ENCODE measurements at regions not wholly inside any gene's neighbourhood (a gene's known extent, or its start where the extent isn't known, plus 50 kb on each side); places are given as distances from the start of the nearest gene placed in this dataset.
A peak's percentile ranks its signal among the peaks of the same experiment; 100 is the strongest.

DNA sequence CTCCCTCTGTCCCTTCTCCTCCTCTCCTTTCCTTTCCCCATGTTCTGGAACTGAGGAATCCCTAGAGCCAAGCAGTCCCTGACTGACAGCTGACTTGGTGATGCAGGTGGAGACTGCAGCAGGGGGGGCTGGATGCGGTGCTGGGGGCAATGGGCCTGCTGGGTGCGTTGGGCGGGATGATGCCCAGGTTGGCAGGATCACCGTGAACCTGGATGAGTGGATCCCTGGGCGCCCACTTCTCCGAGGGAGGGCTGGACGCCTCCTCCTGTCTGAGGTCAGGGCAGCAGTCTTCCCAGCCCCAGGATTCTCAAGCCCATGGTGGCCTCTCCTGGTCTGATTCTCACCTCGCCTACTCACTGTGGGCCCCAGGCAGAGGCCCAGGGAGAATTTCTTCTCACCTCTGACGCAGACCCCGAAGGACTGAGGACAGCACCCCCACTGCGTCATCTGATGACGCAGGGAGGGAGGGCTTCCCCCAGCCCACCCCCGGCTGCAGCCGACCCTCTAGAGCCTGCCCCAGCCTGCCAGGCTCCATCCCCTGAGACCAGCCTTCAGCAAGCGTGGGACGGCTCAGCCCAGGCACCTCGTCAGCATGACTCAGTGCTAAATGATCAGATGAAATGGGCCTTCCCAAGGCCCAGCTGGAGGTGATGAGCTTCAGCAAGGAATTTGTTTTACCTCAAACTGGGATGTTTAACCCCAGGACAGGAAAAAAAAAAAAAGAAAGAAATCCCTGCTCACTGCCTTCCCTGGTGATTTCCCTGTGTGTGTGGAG lies 188.0 kb upstream of the TNRC6C start:
- 93% methylated on average over 16 of the region's 17 CpGs for WGBS (ENCODE audit: insufficient coverage)
- CTCF ChIA-PET, result interaction anchor here (1.0 to 5.4 kb wide), 6 partner anchors 14 to 249 kb away, joined by 3 to 40 read pairs (median 4); no protein-coding TSS in a partner anchor
- Histone ChIP-seq H3K36me3 (ENCODE audit: control insufficient read depth in 4 of 4, insufficient read depth in 4 of 4, low read length in 3 of 4) (no peaks in the 10 kb centered on the region), H3K27me3 (replicated peaks in 2 of 5; ENCODE audit: control insufficient read depth in 4 of 5, insufficient read depth in 5 of 5, low read length in 4 of 5) (peaks cover 0 to 7% (median 0%) of the 10 kb centered on the region in 5 experiments), H3K9me3 (ENCODE audit: control extremely low read depth in 1 of 5, control insufficient read depth in 4 of 5, insufficient read depth in 2 of 5, low read depth in 1 of 5, low read length in 4 of 5) (no peaks in the 10 kb centered on the region), H3K4me1 (ENCODE audit: control extremely low read depth in 1 of 4, control insufficient read depth in 4 of 4, insufficient read depth in 4 of 4, low read length in 3 of 4) (peaks cover 0 to 3% (median 0%) of the 10 kb centered on the region in 4 experiments), H3K27ac (ENCODE audit: insufficient read depth in 1 of 2, low read depth in 1 of 2, low read length in 2 of 2, poor library complexity in 1 of 2, severe bottlenecking in 2 of 2) (no peak overlapping the region), H3K4me3 (ENCODE audit: control insufficient read depth in 1 of 7, extremely low read depth in 1 of 7, insufficient read depth in 4 of 7, low read depth in 2 of 7, low read length in 6 of 7) (no peak overlapping the region)
- POLR2A ChIA-PET, result no interaction called here
- DNase-seq, result no peak

DNA sequence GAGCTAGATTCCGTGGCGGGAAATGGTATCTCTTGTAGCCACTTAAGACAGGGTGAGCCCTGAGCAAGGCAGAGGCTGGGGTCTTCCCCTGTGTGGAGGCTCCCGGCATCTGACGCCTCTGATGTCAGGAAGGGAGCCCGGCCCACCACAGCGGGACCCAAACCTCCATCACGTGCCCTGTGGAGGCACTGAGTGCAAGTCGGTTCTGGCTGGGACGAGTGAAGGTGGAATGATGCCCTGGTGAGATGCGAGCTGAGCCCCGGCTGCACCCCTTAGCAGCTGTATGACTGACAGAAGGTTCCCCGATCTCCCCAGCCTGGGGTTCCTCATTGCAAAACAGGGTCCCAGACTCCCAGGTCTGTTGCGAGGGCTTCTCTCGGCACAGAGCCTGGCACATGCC lies 187.4 kb upstream of the TNRC6C start:
- Histone ChIP-seq H3K4me3 (ENCODE audit: control insufficient read depth in 1 of 7, extremely low read depth in 1 of 7, insufficient read depth in 4 of 7, low read depth in 2 of 7, low read length in 6 of 7) (no peak overlapping the region), H3K27me3 (replicated peaks in 2 of 5; ENCODE audit: control insufficient read depth in 4 of 5, insufficient read depth in 5 of 5, low read length in 4 of 5) (peaks cover 0 to 7% (median 0%) of the 10 kb centered on the region in 5 experiments), H3K36me3 (ENCODE audit: control insufficient read depth in 4 of 4, insufficient read depth in 4 of 4, low read length in 3 of 4) (no peaks in the 10 kb centered on the region), H3K4me1 (ENCODE audit: control extremely low read depth in 1 of 4, control insufficient read depth in 4 of 4, insufficient read depth in 4 of 4, low read length in 3 of 4) (peaks cover 0 to 3% (median 0%) of the 10 kb centered on the region in 4 experiments), H3K27ac (ENCODE audit: insufficient read depth in 1 of 2, low read depth in 1 of 2, low read length in 2 of 2, poor library complexity in 1 of 2, severe bottlenecking in 2 of 2) (no peak overlapping the region), H3K9me3 (ENCODE audit: control extremely low read depth in 1 of 5, control insufficient read depth in 4 of 5, insufficient read depth in 2 of 5, low read depth in 1 of 5, low read length in 4 of 5) (no peaks in the 10 kb centered on the region)
- POLR2A ChIA-PET, result no interaction called here
- WGBS (ENCODE audit: insufficient coverage), result 98% methylated on average over 11 of the region's 14 CpGs
- no peak for DNase-seq
- CTCF ChIA-PET, result interaction anchor here (1.0 to 5.4 kb wide), 9 partner anchors 15 to 248 kb away, joined by 3 to 40 read pairs (median 3); no protein-coding TSS in a partner anchor

DNA sequence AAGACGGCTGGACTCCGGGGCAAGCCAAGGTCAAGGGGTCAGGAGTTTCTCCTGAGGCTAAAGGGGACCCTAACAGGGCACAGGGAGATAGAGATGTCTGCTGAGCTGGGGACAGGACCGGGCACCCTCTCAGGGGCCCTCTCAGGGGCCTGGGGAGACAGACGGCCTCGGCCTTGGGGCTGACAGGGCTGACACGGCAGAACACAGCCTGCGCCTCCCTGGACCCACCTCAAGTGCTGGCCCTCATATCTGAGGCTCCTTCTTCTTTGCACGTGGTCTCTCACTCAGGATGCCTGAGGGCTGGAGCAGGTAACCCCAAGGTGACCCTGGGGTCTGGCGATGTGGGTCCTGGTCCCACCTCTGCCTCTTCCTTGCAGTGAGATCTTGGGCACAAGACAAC lies 186.9 kb upstream of the TNRC6C start:
- DNase-seq, result no peak
- Histone ChIP-seq H3K27ac (ENCODE audit: insufficient read depth in 1 of 2, low read depth in 1 of 2, low read length in 2 of 2, poor library complexity in 1 of 2, severe bottlenecking in 2 of 2) (no peak overlapping the region), H3K4me3 (ENCODE audit: control insufficient read depth in 1 of 7, extremely low read depth in 1 of 7, insufficient read depth in 4 of 7, low read depth in 2 of 7, low read length in 6 of 7) (no peak overlapping the region), H3K36me3 (ENCODE audit: control insufficient read depth in 4 of 4, insufficient read depth in 4 of 4, low read length in 3 of 4) (no peaks in the 10 kb centered on the region), H3K9me3 (ENCODE audit: control extremely low read depth in 1 of 5, control insufficient read depth in 4 of 5, insufficient read depth in 2 of 5, low read depth in 1 of 5, low read length in 4 of 5) (no peaks in the 10 kb centered on the region), H3K4me1 (ENCODE audit: control extremely low read depth in 1 of 4, control insufficient read depth in 4 of 4, insufficient read depth in 4 of 4, low read length in 3 of 4) (peaks cover 0 to 3% (median 0%) of the 10 kb centered on the region in 4 experiments), H3K27me3 (replicated peaks in 2 of 5; ENCODE audit: control insufficient read depth in 4 of 5, insufficient read depth in 5 of 5, low read length in 4 of 5) (peaks cover 0 to 5% (median 0%) of the 10 kb centered on the region in 5 experiments)
- ChIA-PET POLR2A (no interaction called here), CTCF (interaction anchor here (1.0 to 5.4 kb wide), 9 partner anchors 14 to 248 kb away, joined by 3 to 40 read pairs (median 3); no protein-coding TSS in a partner anchor)
- WGBS (ENCODE audit: insufficient coverage), result 97% methylated on average over 8 of the region's 9 CpGs

DNA sequence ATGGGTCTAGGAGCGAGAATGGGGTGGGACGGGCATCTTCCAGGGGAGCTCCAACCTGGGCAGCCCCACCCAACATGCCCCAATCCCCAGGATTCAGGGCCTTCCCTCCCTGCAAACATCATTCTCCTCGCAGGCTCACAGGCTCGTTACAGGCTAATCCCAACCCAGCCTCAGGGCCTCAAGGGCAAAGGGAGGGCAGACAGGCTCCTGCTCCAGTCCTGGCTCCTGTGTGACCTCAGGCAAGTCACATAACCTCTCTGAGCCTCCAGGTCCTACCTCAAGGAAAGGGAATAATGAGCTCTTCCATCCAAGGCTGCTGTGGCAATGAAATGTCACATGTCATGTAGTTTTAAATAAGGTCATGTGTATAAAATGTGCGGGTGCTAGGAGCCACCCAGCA lies 186.5 kb upstream of the TNRC6C start:
- H3K27ac ChIP-seq (ENCODE audit: insufficient read depth in 1 of 2, low read depth in 1 of 2, low read length in 2 of 2, poor library complexity in 1 of 2, severe bottlenecking in 2 of 2), result no peak overlapping the region
- no peak overlapping the region for H3K4me3 ChIP-seq (ENCODE audit: control insufficient read depth in 1 of 7, extremely low read depth in 1 of 7, insufficient read depth in 4 of 7, low read depth in 2 of 7, low read length in 6 of 7)
- H3K4me1 ChIP-seq (ENCODE audit: control extremely low read depth in 1 of 4, control insufficient read depth in 4 of 4, insufficient read depth in 4 of 4, low read length in 3 of 4), result peaks cover 0 to 3% (median 0%) of the 10 kb centered on the region in 4 experiments
- peaks cover 0 to 5% (median 0%) of the 10 kb centered on the region in 5 experiments for H3K27me3 ChIP-seq (replicated peaks in 2 of 5; ENCODE audit: control insufficient read depth in 4 of 5, insufficient read depth in 5 of 5, low read length in 4 of 5)
- no peak for DNase-seq
- ChIA-PET CTCF (interaction anchor here (1.0 to 5.4 kb wide), 7 partner anchors 14 to 241 kb away, joined by 3 to 40 read pairs (median 3); no protein-coding TSS in a partner anchor), POLR2A (no interaction called here)
- 100% methylated on average over 1 of the region's 5 CpGs for WGBS (ENCODE audit: insufficient coverage)
- H3K9me3 ChIP-seq (ENCODE audit: control extremely low read depth in 1 of 5, control insufficient read depth in 4 of 5, insufficient read depth in 2 of 5, low read depth in 1 of 5, low read length in 4 of 5), result no peaks in the 10 kb centered on the region
- no peaks in the 10 kb centered on the region for H3K36me3 ChIP-seq (ENCODE audit: control insufficient read depth in 4 of 4, insufficient read depth in 4 of 4, low read length in 3 of 4)

DNA sequence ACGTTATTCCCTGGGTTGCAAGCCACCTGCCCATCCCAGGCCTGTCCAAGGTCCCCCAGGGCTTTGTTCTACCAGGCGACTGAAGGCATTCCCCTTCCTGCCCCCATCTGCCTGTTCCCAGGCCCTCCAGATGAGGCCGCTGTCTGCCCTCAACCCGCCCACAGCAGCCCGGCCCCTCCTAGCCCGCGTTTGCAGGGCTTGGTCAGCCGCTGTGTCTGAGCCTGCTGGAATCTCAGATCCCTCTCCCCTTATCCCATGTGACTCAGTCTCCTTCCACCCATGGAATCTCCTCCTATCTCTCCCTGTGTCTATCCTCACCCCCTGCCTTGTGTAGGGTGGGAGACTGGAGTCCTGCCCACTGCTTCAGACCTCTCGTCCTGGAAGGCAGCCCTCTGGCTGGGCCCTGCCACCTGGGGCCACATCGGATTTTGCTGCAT lies 186.0 kb upstream of the TNRC6C start:
- H3K36me3 ChIP-seq (ENCODE audit: control insufficient read depth in 4 of 4, insufficient read depth in 4 of 4, low read length in 3 of 4), result no peaks in the 10 kb centered on the region
- peak; percentile 48 to 63 (median 61) for DNase-seq
- ChIA-PET CTCF (interaction anchor here (1.2 to 5.4 kb wide), 5 partner anchors 13 to 241 kb away, joined by 3 to 40 read pairs (median 5); no protein-coding TSS in a partner anchor), POLR2A (interaction anchor here (1.3 kb wide), 1 partner anchor 186 kb away, joined by 6 read pairs; the partner anchor contains the start of gene TNRC6C)
- no peak overlapping the region for H3K4me3 ChIP-seq (ENCODE audit: control insufficient read depth in 1 of 7, extremely low read depth in 1 of 7, insufficient read depth in 4 of 7, low read depth in 2 of 7, low read length in 6 of 7)
- no peaks in the 10 kb centered on the region for H3K9me3 ChIP-seq (ENCODE audit: control extremely low read depth in 1 of 5, control insufficient read depth in 4 of 5, insufficient read depth in 2 of 5, low read depth in 1 of 5, low read length in 4 of 5)
- peaks cover 0 to 3% (median 0%) of the 10 kb centered on the region in 4 experiments for H3K4me1 ChIP-seq (ENCODE audit: control extremely low read depth in 1 of 4, control insufficient read depth in 4 of 4, insufficient read depth in 4 of 4, low read length in 3 of 4)
- 16% methylated on average over 10 of the region's 10 CpGs for WGBS (ENCODE audit: insufficient coverage)
- H3K27ac ChIP-seq (ENCODE audit: insufficient read depth in 1 of 2, low read depth in 1 of 2, low read length in 2 of 2, poor library complexity in 1 of 2, severe bottlenecking in 2 of 2), result no peak overlapping the region
- H3K27me3 ChIP-seq (replicated peaks in 2 of 5; ENCODE audit: control insufficient read depth in 4 of 5, insufficient read depth in 5 of 5, low read length in 4 of 5), result peaks cover 0 to 5% (median 0%) of the 10 kb centered on the region in 5 experiments

DNA sequence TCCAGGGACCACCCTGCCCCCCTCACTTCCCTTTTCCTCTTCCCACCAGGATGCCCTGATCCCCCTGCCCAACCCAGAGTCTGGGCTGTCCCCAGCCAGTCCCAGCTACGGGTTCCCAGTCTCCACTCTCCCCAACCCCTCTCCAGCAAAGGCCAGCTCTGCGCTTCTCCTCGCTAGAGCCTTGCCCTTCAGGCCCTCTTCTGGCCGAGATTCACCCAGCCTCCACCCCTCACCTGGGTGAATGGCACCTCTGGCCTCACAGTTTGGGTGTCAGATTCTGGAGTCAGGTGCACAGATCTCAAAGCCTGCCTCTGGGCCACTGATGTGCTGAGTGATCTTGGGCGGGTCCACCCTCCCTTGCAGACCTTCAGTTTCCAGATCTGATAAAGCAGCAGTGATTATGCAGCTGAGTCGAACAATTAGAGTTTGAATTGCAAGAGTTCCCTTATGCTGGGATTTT lies 185.6 kb upstream of the TNRC6C start:
- 74% methylated on average over 5 of the region's 6 CpGs for WGBS (ENCODE audit: insufficient coverage)
- DNase-seq, result no peak
- Histone ChIP-seq H3K27ac (ENCODE audit: insufficient read depth in 1 of 2, low read depth in 1 of 2, low read length in 2 of 2, poor library complexity in 1 of 2, severe bottlenecking in 2 of 2) (no peak overlapping the region), H3K4me3 (ENCODE audit: control insufficient read depth in 1 of 7, extremely low read depth in 1 of 7, insufficient read depth in 4 of 7, low read depth in 2 of 7, low read length in 6 of 7) (no peak overlapping the region), H3K4me1 (ENCODE audit: control extremely low read depth in 1 of 4, control insufficient read depth in 4 of 4, insufficient read depth in 4 of 4, low read length in 3 of 4) (peaks cover 0 to 3% (median 0%) of the 10 kb centered on the region in 4 experiments), H3K9me3 (ENCODE audit: control extremely low read depth in 1 of 5, control insufficient read depth in 4 of 5, insufficient read depth in 2 of 5, low read depth in 1 of 5, low read length in 4 of 5) (no peaks in the 10 kb centered on the region), H3K27me3 (replicated peaks in 2 of 5; ENCODE audit: control insufficient read depth in 4 of 5, insufficient read depth in 5 of 5, low read length in 4 of 5) (peaks cover 0 to 3% (median 0%) of the 10 kb centered on the region in 5 experiments), H3K36me3 (ENCODE audit: control insufficient read depth in 4 of 4, insufficient read depth in 4 of 4, low read length in 3 of 4) (no peaks in the 10 kb centered on the region)
- POLR2A ChIA-PET, result interaction anchor here (1.3 kb wide), 1 partner anchor 186 kb away, joined by 6 read pairs; the partner anchor contains the start of gene TNRC6C
- CTCF ChIA-PET, result interaction anchor here (0.8 to 5.4 kb wide), 5 partner anchors 10 to 240 kb away, joined by 3 to 40 read pairs (median 5); no protein-coding TSS in a partner anchor
